ACC112 (cell line): ENCODE measurements at regions not wholly inside any gene's neighbourhood (a gene's known extent, or its start where the extent isn't known, plus 50 kb on each side); places are given as distances from the start of the nearest gene placed in this dataset.
A peak's percentile ranks its signal among the peaks of the same experiment; 100 is the strongest.
"Not testable (repeated sequence)": the region's sequence is repeated elsewhere in the genome, so short reads cannot be mapped to it uniquely, and the experiment has no call there.

Experiments used
- H2AFZ ChIP-seq: fragments of 200-600 bp; sonication (generic); one replicate; pipeline ENCODE4 v1.6.0; 2017; ENCODE audit warnings: antibody characterized with exemption, low read length; ENCODE audit not compliant: unreplicated experiment
- H3K27ac ChIP-seq: fragments of 200-600 bp; sonication (generic); 2 replicates; pipeline ENCODE4 v1.5.1; 2014; ENCODE audit warnings: low read depth, mild to moderate bottlenecking, antibody characterized with exemption, low read length, moderate library complexity
- H3K27me3 ChIP-seq: fragments of 200-600 bp; sonication (generic); 2 replicates; pipeline ENCODE4 v1.6.1; 2014; ENCODE audit warnings: mild to moderate bottlenecking, antibody characterized with exemption, low read length, moderate library complexity, mixed read lengths; ENCODE audit not compliant: insufficient read depth
- H3K36me3 ChIP-seq: fragments of 200-600 bp; sonication (generic); 2 replicates; pipeline ENCODE4 v1.6.1; 2016; ENCODE audit warnings: mild to moderate bottlenecking, antibody characterized with exemption, low read length, moderate library complexity, mixed read lengths; ENCODE audit not compliant: insufficient read depth
- H3K4me1 ChIP-seq: fragments of 200-600 bp; sonication (generic); one replicate; pipeline ENCODE4 v1.6.1; 2016; ENCODE audit warnings: low read length, mixed read lengths; ENCODE audit not compliant: insufficient read depth, unreplicated experiment, control insufficient read depth
- H3K4me3 ChIP-seq: fragments of 200-600 bp; sonication (generic); 2 replicates; pipeline ENCODE4 v1.5.1; 2014; ENCODE audit warnings: mild to moderate bottlenecking, low read depth, low read length
- H3K79me2 ChIP-seq: fragments of 200-600 bp; sonication (generic); one replicate; pipeline ENCODE4 v1.6.0; 2016; ENCODE audit warnings: low read length; ENCODE audit not compliant: control insufficient read depth, unreplicated experiment, insufficient read depth

DNA sequence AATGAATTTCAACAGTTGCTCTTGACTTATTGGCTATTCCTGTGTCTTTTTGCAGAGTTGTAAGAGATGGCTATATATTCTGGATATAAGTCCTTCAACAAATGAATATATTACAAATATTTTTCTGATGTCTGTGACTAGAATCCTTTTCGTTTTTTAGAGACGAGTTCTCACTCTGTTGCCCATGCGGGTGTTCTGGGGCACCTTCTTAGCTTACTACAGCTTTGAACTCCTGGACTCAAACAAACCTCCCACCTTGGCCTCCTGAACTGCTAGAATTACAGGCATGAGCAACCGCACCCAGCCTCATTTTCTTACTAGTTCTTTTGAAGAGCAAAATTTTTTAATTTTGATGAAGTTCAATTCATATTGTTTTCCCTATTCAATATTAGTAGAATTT is 287.8 kb downstream of the LIG4 start:
- no peaks in the 10 kb centered on the region for H3K36me3 ChIP-seq
- H3K27ac ChIP-seq = no peak overlapping the region
- no peaks in the 10 kb centered on the region for H3K4me1 ChIP-seq
- H3K79me2 ChIP-seq = no peaks in the 10 kb centered on the region
- H3K4me3 ChIP-seq = no peak overlapping the region
- H3K27me3 ChIP-seq = peaks cover 27% of the 10 kb centered on the region
- no peak overlapping the region for H2AFZ ChIP-seq

GRCh38 chr13:107926515-107926914 is 288.8 kb downstream of the LIG4 start:
- H3K27me3 ChIP-seq = peaks cover 23% of the 10 kb centered on the region
- H3K36me3 ChIP-seq, H2AFZ ChIP-seq, H3K27ac ChIP-seq, H3K79me2 ChIP-seq, H3K4me1 ChIP-seq, H3K4me3 ChIP-seq: not testable (repeated sequence)

DNA sequence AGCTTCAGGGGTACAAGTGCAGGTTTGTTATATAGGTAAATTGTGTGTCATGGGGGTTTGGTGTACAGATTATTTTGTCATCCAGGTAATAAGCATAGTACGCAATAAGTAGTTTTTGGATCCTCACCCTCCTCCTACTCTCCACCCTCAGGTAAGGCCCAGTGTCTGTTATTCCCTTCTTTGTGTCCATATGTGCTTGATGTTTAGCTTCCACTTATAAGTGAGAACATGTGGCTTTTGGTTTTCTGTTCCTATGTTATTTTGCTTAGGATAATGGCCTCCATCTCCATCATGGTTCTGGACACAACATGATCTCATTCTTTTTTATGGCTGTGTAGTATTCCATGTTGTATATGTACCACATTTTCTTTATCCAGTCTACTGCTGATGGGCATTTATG is 298.4 kb downstream of the LIG4 start:
- H3K4me3 ChIP-seq, H3K27me3 ChIP-seq, H3K36me3 ChIP-seq, H3K4me1 ChIP-seq, H2AFZ ChIP-seq, H3K27ac ChIP-seq, H3K79me2 ChIP-seq: not testable (repeated sequence)

DNA sequence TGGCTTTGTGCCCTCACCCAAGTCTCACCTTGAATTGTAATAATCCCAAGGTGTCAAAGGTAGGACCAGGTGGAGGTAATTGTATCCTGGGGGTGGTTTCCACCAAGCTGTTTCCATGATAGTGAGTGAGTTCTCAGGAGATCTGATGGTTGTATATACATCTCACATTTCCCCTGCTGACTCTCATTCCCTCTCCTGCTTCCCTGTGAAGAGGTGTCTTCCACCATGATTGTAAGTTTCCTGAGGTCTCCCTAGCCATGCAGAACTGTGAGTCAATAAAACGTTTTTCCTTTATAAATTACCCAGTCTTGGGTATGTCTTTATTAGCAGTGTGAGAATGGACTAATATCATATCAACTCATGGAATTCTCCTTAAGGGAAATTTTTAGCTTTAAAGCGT is 302.6 kb downstream of the LIG4 start:
- Histone ChIP-seq H3K4me3 (no peak overlapping the region), H3K27ac (no peak overlapping the region), H2AFZ (no peak overlapping the region), H3K79me2 (no peaks in the 10 kb centered on the region), H3K27me3 (peaks cover 3% of the 10 kb centered on the region; the same call in 1 of the 2 replicates), H3K4me1 (no peaks in the 10 kb centered on the region), H3K36me3 (no peaks in the 10 kb centered on the region)

DNA sequence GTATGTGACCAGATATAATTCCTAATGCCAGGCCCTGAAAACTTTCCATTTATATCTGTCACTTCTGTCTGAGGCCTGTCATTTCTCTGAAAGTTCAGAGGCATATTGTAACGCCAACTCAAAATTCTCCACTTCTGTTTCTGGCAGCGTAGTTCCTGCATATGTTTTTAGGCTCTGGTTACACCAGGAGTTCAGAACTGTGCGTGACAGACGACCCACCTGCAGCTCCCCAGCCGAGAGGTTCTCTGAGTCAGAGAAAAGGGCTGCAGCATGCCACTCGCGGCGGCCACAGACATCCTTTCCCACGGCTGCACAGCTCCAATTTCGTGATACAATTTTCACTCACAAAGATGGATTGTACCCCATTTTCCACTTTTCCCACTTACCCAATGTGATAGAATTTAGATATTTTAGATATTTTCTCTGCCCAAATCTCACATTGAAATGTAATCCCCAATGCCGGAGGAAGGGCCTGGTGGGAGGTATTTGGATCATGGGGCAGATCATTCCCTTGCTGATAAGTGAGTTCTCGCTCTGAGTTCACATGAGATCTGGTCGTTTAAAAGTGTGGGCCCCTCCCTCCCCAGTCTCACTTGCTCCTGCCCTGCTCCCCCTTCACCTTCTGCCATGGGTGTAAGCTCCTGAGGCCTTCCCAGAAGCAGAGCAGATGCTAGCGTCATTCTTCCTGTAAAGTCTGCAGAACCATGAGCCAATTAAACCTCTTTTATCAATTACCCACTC is 308.1 kb downstream of the LIG4 start:
- H3K79me2 ChIP-seq = no peaks in the 10 kb centered on the region
- H3K27ac ChIP-seq = no peak overlapping the region
- H2AFZ ChIP-seq = no peak overlapping the region
- H3K4me1 ChIP-seq = no peaks in the 10 kb centered on the region
- peaks cover 3% of the 10 kb centered on the region; the same call in 1 of the 2 replicates for H3K27me3 ChIP-seq
- H3K4me3 ChIP-seq = no peak overlapping the region
- H3K36me3 ChIP-seq = no peaks in the 10 kb centered on the region

GRCh38 chr13:107906131-107906530 is 309.2 kb downstream of the LIG4 start:
- Histone ChIP-seq H3K4me1 (peaks cover under 1% of the 10 kb centered on the region), H3K27me3 (peaks cover 3% of the 10 kb centered on the region; the same call in 1 of the 2 replicates), H3K36me3 (no peaks in the 10 kb centered on the region), H3K27ac (no peak overlapping the region), H3K79me2 (no peaks in the 10 kb centered on the region), H3K4me3 (no peak overlapping the region), H2AFZ (no peak overlapping the region)

DNA sequence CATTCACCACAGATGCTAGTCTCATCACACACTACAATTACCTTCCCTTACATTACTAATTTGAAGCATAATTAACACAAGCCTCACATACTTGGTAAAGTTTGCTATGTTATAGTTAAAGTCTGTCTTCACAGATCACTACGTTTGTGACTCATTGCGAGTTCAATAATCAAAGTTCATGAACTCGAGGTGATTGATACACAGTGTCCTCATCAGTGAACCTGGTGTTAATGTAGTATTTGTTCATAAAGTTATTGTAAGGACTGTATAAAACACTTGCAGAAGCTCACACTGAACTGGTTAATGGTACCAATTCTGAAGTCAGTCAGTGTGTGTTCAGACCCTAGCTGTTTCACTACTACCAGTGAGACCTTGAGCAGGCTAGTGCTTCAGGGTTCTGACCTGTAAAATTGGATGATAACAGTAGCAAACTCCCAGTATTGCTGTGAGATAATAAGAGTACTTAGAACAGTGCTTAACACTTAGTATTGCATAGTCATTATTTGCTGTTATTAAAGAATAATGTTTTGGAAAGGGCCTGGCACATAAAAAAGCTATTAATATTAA is 313.3 kb downstream of the LIG4 start:
- Histone ChIP-seq H3K27me3 (no peaks in the 10 kb centered on the region), H3K4me1 (peaks cover 9% of the 10 kb centered on the region), H3K79me2 (no peaks in the 10 kb centered on the region), H2AFZ (no peak overlapping the region), H3K27ac (no peak overlapping the region), H3K4me3 (no peak overlapping the region), H3K36me3 (no peaks in the 10 kb centered on the region)

DNA sequence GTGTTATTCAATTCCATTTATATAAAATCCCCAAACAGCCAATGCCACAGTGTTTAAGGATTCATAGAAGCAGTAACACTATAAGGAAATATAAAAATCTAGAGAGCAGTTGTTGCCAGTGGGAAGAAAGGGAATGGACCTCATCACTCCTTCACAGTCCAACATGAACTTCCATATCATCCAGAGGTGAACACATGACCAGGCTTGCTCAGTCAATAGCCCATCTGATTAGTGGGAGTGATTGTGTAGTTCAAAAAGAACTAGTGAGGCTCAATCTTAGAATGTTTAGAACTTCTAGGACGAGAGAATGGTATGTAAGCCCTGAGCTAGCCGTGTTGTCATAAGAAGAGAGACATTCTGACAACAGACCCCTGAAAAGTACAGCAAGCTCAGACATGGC is 314.1 kb downstream of the LIG4 start:
- Histone ChIP-seq H2AFZ (peak overlapping the region; percentile 54), H3K27ac (no peak overlapping the region), H3K4me3 (no peak overlapping the region), H3K36me3 (no peaks in the 10 kb centered on the region), H3K4me1 (peaks cover 9% of the 10 kb centered on the region), H3K27me3 (no peaks in the 10 kb centered on the region), H3K79me2 (no peaks in the 10 kb centered on the region)

DNA sequence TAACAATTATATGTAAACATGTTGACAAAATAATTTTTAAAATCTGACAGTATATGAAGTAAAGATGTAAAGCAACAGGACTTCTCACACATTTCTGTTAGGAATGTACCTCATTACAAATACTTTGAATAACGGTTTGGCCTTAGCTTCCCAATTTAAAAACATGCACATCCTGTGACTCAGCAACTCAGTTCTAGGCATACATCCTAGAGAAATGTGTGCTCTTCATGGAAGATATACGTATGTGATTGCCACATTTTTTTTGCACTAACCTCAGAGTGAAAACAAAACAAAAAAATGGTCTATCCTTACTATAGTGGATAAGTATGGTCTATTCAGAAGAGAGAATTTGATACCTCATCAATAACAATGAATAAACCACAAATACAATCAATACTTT is 314.6 kb downstream of the LIG4 start:
- no peaks in the 10 kb centered on the region for H3K79me2 ChIP-seq
- H3K27me3 ChIP-seq = no peaks in the 10 kb centered on the region
- no peak overlapping the region for H3K27ac ChIP-seq
- peak overlapping the region; percentile 54 for H2AFZ ChIP-seq
- H3K4me1 ChIP-seq = peaks cover 9% of the 10 kb centered on the region
- no peak overlapping the region for H3K4me3 ChIP-seq
- H3K36me3 ChIP-seq = no peaks in the 10 kb centered on the region

DNA sequence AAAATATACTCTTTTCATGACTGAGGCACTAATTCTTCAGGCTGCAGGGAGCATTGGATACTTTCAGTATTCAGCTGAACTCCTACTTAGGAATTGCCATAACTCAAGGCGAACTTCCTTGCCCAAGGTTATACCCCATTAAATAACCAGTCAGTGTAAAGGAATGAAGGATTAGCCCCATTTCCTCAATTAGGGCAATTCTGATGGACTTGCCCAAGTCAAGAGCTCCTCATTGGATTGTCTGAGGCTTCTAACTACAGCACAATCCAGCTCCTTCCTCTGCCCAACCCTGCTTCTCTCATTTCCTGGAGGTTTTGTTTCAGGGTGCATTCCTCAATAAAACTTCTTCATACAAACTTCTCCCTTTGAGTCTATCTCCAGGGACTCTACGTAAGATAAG is 329.2 kb downstream of the LIG4 start:
- Histone ChIP-seq H2AFZ (no peak overlapping the region), H3K27me3 (no peaks in the 10 kb centered on the region), H3K27ac (no peak overlapping the region), H3K4me1 (no peaks in the 10 kb centered on the region), H3K4me3 (no peak overlapping the region), H3K79me2 (no peaks in the 10 kb centered on the region), H3K36me3 (no peaks in the 10 kb centered on the region)

DNA sequence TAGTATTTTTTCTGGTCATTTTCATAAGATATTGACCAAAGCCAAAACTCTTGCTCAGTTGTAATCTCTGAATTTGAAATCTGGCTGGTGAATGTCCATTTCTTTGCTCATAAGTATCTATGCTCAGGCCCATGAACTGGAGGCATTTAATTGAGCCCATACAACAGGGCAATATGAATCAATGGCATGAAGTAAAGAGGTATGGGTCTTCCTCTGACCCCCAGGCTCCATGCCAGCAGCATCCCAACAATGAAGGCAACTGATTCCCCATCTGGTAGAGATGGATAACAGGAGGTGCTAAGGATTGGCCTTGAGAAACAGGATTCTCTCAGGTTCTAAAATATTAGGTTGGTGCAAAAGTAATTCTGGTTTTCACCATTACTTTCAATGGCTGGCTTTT is 330.8 kb downstream of the LIG4 start:
- H2AFZ ChIP-seq = no peak overlapping the region
- no peaks in the 10 kb centered on the region for H3K27me3 ChIP-seq
- H3K4me3 ChIP-seq = no peak overlapping the region
- no peaks in the 10 kb centered on the region for H3K36me3 ChIP-seq
- H3K27ac ChIP-seq = no peak overlapping the region
- H3K4me1 ChIP-seq = no peaks in the 10 kb centered on the region
- no peaks in the 10 kb centered on the region for H3K79me2 ChIP-seq
